IMR-90 (cell line): ENCODE measurements at regions not wholly inside any gene's neighbourhood (a gene's known extent, or its start where the extent isn't known, plus 50 kb on each side); places are given as distances from the start of the nearest gene placed in this dataset.

Experiments
- ATAC-seq: fragments of 200-7000 bp; cut with Tn5 transposase; 2 replicates; pipeline ENCODE4 v1.9.1; 2020; ENCODE audit warnings: low read depth, mild to moderate bottlenecking, moderate library complexity
- BruUV-seq: library from RNA; stranded (reverse); fragments of 400-500 nt; replicated peaks from 2 replicates; lab custom pipeline; 2021; lab: Mats Ljungman, UMichigan
- CTCF ChIA-PET: fragments of 300-600 bp; formaldehyde crosslinking; extraction: SDS; loops from one replicate; lab custom pipeline; 2021; ENCODE audit warnings: antibody characterized with exemption; lab: Yijun Ruan, JAX
- POLR2A ChIA-PET: fragments of 300-600 bp; sonication (Branson Sonifier 250); formaldehyde crosslinking; loops from one replicate; lab custom pipeline; 2022; ENCODE audit warnings: antibody characterized with exemption; ENCODE audit not compliant: unreplicated experiment; lab: Charles Lee
- DNase-seq: peaks from one replicate; pipeline ENCODE4 v3.0.0; 2013
- H2AFZ ChIP-seq: replicated peaks from 2 replicates; pipeline ENCODE3; 2013; ENCODE audit warnings: low read length, mild to moderate bottlenecking; ENCODE audit not compliant: poor library complexity
- H2AK5ac ChIP-seq: 2 replicates; pipeline ENCODE4 v1.6.1; 2013; ENCODE audit warnings: low read depth, low read length, inconsistent platforms
- H2AK9ac ChIP-seq: replicated peaks from 2 replicates; pipeline ENCODE3; 2013; ENCODE audit warnings: mild to moderate bottlenecking, low read depth, low read length, moderate library complexity; ENCODE audit not compliant: poor library complexity
- H2BK120ac ChIP-seq: 2 replicates; pipeline ENCODE4 v1.6.1; 2013; ENCODE audit warnings: low read depth, low read length, inconsistent platforms
- H2BK15ac ChIP-seq: 3 replicates; pipeline ENCODE4 v1.6.1; 2013; ENCODE audit warnings: low read depth, low read length, inconsistent platforms
- H2BK20ac ChIP-seq: 2 replicates; pipeline ENCODE4 v1.6.1; 2013; ENCODE audit warnings: low read depth, mild to moderate bottlenecking, inconsistent platforms, low read length, moderate library complexity
- H2BK5ac ChIP-seq: 2 replicates; pipeline ENCODE4 v1.6.1; 2013; ENCODE audit warnings: mild to moderate bottlenecking, low read depth, low read length, inconsistent platforms; ENCODE audit not compliant: poor library complexity, severe bottlenecking
- H3K14ac ChIP-seq: replicated peaks from 2 replicates; pipeline ENCODE4 v1.6.1; 2013; ENCODE audit warnings: low read depth, low read length, inconsistent platforms
- H3K18ac ChIP-seq: 2 replicates; pipeline ENCODE4 v1.6.1; 2013; ENCODE audit warnings: low read depth, low read length, control low read depth
- H3K23ac ChIP-seq: 2 replicates; pipeline ENCODE4 v1.6.1; 2013; ENCODE audit warnings: low read depth, low read length, inconsistent platforms
- H3K27ac ChIP-seq: 2 replicates; pipeline ENCODE4 v1.5.1; 2013; ENCODE audit warnings: mild to moderate bottlenecking, control low read depth, low read length; ENCODE audit not compliant: insufficient read depth
- H3K27me3 ChIP-seq: 2 replicates; pipeline ENCODE4 v1.6.1; 2013; ENCODE audit warnings: low read length; ENCODE audit not compliant: control insufficient read depth, insufficient read depth
- H3K36me3 ChIP-seq: 2 replicates; pipeline ENCODE4 v1.6.1; 2013; ENCODE audit warnings: low read length, mixed read lengths; ENCODE audit not compliant: control insufficient read depth, insufficient read depth
- H3K4ac ChIP-seq: 2 replicates; pipeline ENCODE4 v1.6.1; 2013; ENCODE audit warnings: low read depth, low read length, inconsistent platforms
- H3K4me1 ChIP-seq: 2 replicates; pipeline ENCODE4 v1.6.1; 2013; ENCODE audit warnings: low read length, mixed read lengths; ENCODE audit not compliant: control insufficient read depth, insufficient read depth
- H3K4me2 ChIP-seq: 2 replicates; pipeline ENCODE4 v1.6.1; 2013; ENCODE audit warnings: low read depth, mild to moderate bottlenecking, control low read depth, low read length, moderate library complexity
- H3K4me3 ChIP-seq: 2 replicates; pipeline ENCODE4 v1.5.1; 2013; ENCODE audit warnings: low read depth, mild to moderate bottlenecking, control low read depth, low read length, moderate library complexity; ENCODE audit not compliant: insufficient read depth
- H3K56ac ChIP-seq: 2 replicates; pipeline ENCODE4 v1.6.1; 2013; ENCODE audit warnings: low read length, inconsistent platforms; ENCODE audit not compliant: insufficient read depth; ENCODE audit errors: extremely low read depth
- H3K79me1 ChIP-seq, 2 experiments: 2 replicates each; pipeline ENCODE4 v1.6.1; 2013; ENCODE audit warnings: low read length in 2 of 2, inconsistent platforms in 1 of 2, low read depth in 1 of 2
- H3K9ac ChIP-seq: 2 replicates; pipeline ENCODE4 v1.6.1; 2013; ENCODE audit warnings: low read depth, low read length, control low read depth
- H3K9me1 ChIP-seq: 2 replicates; pipeline ENCODE4 v1.6.1; 2013; ENCODE audit warnings: low read length, inconsistent platforms; ENCODE audit not compliant: insufficient read depth
- H3K9me3 ChIP-seq: 2 replicates; pipeline ENCODE4 v1.6.1; 2013; ENCODE audit warnings: low read length; ENCODE audit not compliant: control insufficient read depth, insufficient read depth
- H4K20me1 ChIP-seq: 2 replicates; pipeline ENCODE4 v1.6.1; 2013; ENCODE audit warnings: low read length, inconsistent platforms; ENCODE audit not compliant: insufficient read depth
- H4K5ac ChIP-seq: 2 replicates; pipeline ENCODE4 v1.6.1; 2013; ENCODE audit warnings: mild to moderate bottlenecking, low read depth, low read length, control low read depth
- H4K8ac ChIP-seq, 2 experiments: 2 replicates each; pipeline ENCODE4 v1.6.1; 2013; ENCODE audit warnings: low read depth in 2 of 2, low read length in 2 of 2, control low read depth in 1 of 2, inconsistent platforms in 1 of 2
- H4K91ac ChIP-seq: 2 replicates; pipeline ENCODE4 v1.6.1; 2013; ENCODE audit warnings: low read depth, low read length, inconsistent platforms; ENCODE audit not compliant: insufficient read depth
- BHLHE40 ChIP-seq: fragments of 150-350 bp; IDR thresholded peaks from 2 replicates; pipeline ENCODE4 v1.6.1; 2016; ENCODE audit warnings: mild to moderate bottlenecking, low read depth, low read length
- CEBPB ChIP-seq: IDR thresholded peaks from 2 replicates; pipeline ENCODE4 v1.6.1; 2012; ENCODE audit warnings: low read depth, low read length, improper control_type of control experiment
- CHD1 ChIP-seq: IDR thresholded peaks from 2 replicates; pipeline ENCODE4 v1.6.1; 2012; ENCODE audit warnings: low read depth, low read length, improper control_type of control experiment
- CTCF ChIP-seq: conservative IDR thresholded peaks from 2 replicates; pipeline ENCODE4 v1.5.1; 2012; ENCODE audit warnings: mild to moderate bottlenecking, low read depth, low read length, improper control_type of control experiment
- FOS ChIP-seq: fragments of 150-350 bp; IDR thresholded peaks from 2 replicates; pipeline ENCODE4 v1.6.1; 2016; ENCODE audit warnings: low read depth, low read length
- NFE2L2 ChIP-seq: fragments of 150-350 bp; IDR thresholded peaks from 2 replicates; pipeline ENCODE4 v1.6.1; 2016; ENCODE audit warnings: low read depth, mild to moderate bottlenecking, low read length
- RCOR1 ChIP-seq: IDR thresholded peaks from 2 replicates; pipeline ENCODE4 v1.6.1; 2012; ENCODE audit warnings: mild to moderate bottlenecking, low read length, improper control_type of control experiment; ENCODE audit not compliant: insufficient replicate concordance
- RFX5 ChIP-seq: IDR thresholded peaks from 2 replicates; pipeline ENCODE4 v1.8.0; 2012; ENCODE audit warnings: low read depth, mild to moderate bottlenecking, low read length, moderate library complexity
- WGBS, 2 experiments: methylation state at CpG; one replicate each; pipeline versions ENCODE4 v1.1.5 to v1.1.7; 2013; ENCODE audit warnings: missing lambda C conversion rate in 2 of 2; ENCODE audit not compliant: insufficient read length in 1 of 2; ENCODE audit errors: extremely low coverage in 2 of 2; 5-methylcytosine and 5-hydroxymethylcytosine counted together
- dilution Hi-C: fragments of 300-500 bp; cut with HindIII; formaldehyde crosslinking; loops from one replicate; pipeline ENCODE4 v1.14.3; 2018; ENCODE audit warnings: low sequenced_read_pairs; ENCODE audit not compliant: unreplicated experiment
- in situ Hi-C: fragments of 300-500 bp; cut with MboI; formaldehyde crosslinking; loops from 3 replicates; pipeline ENCODE4 v1.14.3; 2019; ENCODE audit warnings: low sequenced_read_pairs, inconsistent platforms, mixed read lengths
- intact Hi-C: fragments of 100-400 bp; cut with micrococcal nuclease; formaldehyde crosslinking; loops from 2 replicates; pipeline ENCODE4 v1.10.0; 2022

DNA sequence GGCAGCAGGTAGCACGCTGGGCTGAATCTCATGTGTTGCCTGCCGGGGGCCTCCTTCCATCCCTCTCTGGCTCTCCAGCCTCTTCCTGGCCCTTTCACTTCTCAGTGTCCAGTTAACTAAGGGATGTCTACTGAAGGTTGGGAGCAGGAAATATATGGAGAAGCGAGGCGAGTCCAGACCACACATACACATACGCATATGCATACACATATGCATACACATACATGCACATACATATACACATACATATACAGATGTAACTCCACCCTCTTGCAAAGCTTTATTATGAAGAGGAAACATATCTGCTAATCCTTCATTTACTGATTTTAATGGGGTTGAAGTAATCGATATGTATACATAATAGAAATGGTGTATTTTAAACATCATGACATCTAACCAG lies 636.1 kb upstream of the CCDC179 start:
- Histone ChIP-seq H3K4me2 (no peak overlapping the region), H2BK120ac (no peak overlapping the region), H4K8ac (no peak overlapping the region), H3K27ac (no peak overlapping the region), H3K9ac (no peak overlapping the region), H3K9me3 (no peaks in the 10 kb centered on the region), H4K91ac (no peak overlapping the region), H2AK9ac (no peak overlapping the region), H4K20me1 (no peaks in the 10 kb centered on the region), H3K79me1 (no peaks in the 10 kb centered on the region), H3K4me1 (no peaks in the 10 kb centered on the region), H2AK5ac (no peak overlapping the region), H3K27me3 (no peaks in the 10 kb centered on the region), H2BK20ac (no peak overlapping the region), H2BK15ac (no peak overlapping the region), H3K14ac (no peak overlapping the region), H2AFZ (no peak overlapping the region), H3K18ac (no peak overlapping the region), H2BK5ac (no peak overlapping the region), H4K5ac (no peak overlapping the region), H3K36me3 (no peaks in the 10 kb centered on the region), H3K56ac (no peak overlapping the region), H3K4ac (no peak overlapping the region), H3K23ac (no peak overlapping the region), H3K9me1 (no peaks in the 10 kb centered on the region), H3K4me3 (no peak overlapping the region)
- WGBS, 2 experiments, result no CpG with 5 or more reads among the region's 6 CpGs
- dilution Hi-C loops, result no loop called here
- ChIA-PET POLR2A (no interaction called here), CTCF (no interaction called here)
- BruUV-seq, result no TSS peak
- in situ Hi-C loops, result no loop called here
- no peak for DNase-seq
- ATAC-seq, result no peak
- TF ChIP-seq RCOR1 (no peak), CHD1 (no peak), RFX5 (no peak), BHLHE40 (no peak), CTCF (no peak), NFE2L2 (no peak), CEBPB (no peak), FOS (no peak)
- intact Hi-C loops, result no loop called here
